ENCODE measurements at regions not wholly inside any gene's neighbourhood (a gene's known extent, or its start where the extent isn't known, plus 50 kb on each side); places are given as distances from the start of the nearest gene placed in this dataset.

- no peaks in the 10 kb centered on the region for H3K4me1 ChIP-seq
- in situ Hi-C loops (cut with MboI; ENCODE audit: low pct_ligation_motif_present in 1 of 4, low pct_unique_long_range_greater_than_20kb in 1 of 4, low sequenced_read_pairs in 3 of 4) (no loop called here), intact Hi-C loops (cut with DNase I; ENCODE audit: low total_unique reads) (no loop called here)
- WGBS, 2 donors (ENCODE audit: low coverage in 1 of 2) = 59 to 93% methylated on average over 2 to 4 of the region's 4 CpGs
- TF ChIP-seq CTCF (IDR thresholded peaks at IDR 0.05) (no peak), POLR2AphosphoS5 (IDR thresholded peaks at IDR 0.05) (no peak), POLR2A (IDR thresholded peaks at IDR 0.05) (no peak), EP300 (IDR thresholded peaks at IDR 0.05; ENCODE audit: low read depth) (no peak)
- H3K27ac ChIP-seq = no peak overlapping the region
- DNase-seq = no peak
- H3K36me3 ChIP-seq = no peaks in the 10 kb centered on the region
- no peaks in the 10 kb centered on the region for H3K9me3 ChIP-seq
- no peaks in the 10 kb centered on the region for H3K27me3 ChIP-seq
- H3K4me3 ChIP-seq = no peak overlapping the region
Observed at GRCh38 chr4:185899833-185900232, 87.8 kb upstream of the SORBS2 start.

GRCh38 chr4:185902654-185903053 is 90.7 kb upstream of the SORBS2 start:
- Histone ChIP-seq H3K4me3 (no peak overlapping the region), H3K27me3 (no peaks in the 10 kb centered on the region), H3K9me3 (no peaks in the 10 kb centered on the region), H3K4me1 (no peaks in the 10 kb centered on the region), H3K27ac (no peak overlapping the region), H3K36me3 (no peaks in the 10 kb centered on the region)
- 58 to 65% methylated on average over 4 of the region's 4 CpGs for WGBS, 2 donors (ENCODE audit: low coverage in 1 of 2)
- TF ChIP-seq CTCF (IDR thresholded peaks at IDR 0.05) (no peak), EP300 (IDR thresholded peaks at IDR 0.05; ENCODE audit: low read depth) (no peak), POLR2A (IDR thresholded peaks at IDR 0.05) (no peak), POLR2AphosphoS5 (IDR thresholded peaks at IDR 0.05) (no peak)
- in situ Hi-C loops (cut with MboI; ENCODE audit: low pct_ligation_motif_present in 1 of 4, low pct_unique_long_range_greater_than_20kb in 1 of 4, low sequenced_read_pairs in 3 of 4) (no loop called here), intact Hi-C loops (cut with DNase I; ENCODE audit: low total_unique reads) (no loop called here)
- no peak for DNase-seq

- Histone ChIP-seq H3K27ac (no peak overlapping the region), H3K27me3 (no peaks in the 10 kb centered on the region), H3K36me3 (no peaks in the 10 kb centered on the region), H3K4me1 (no peaks in the 10 kb centered on the region), H3K9me3 (no peaks in the 10 kb centered on the region), H3K4me3 (no peak overlapping the region)
- intact Hi-C loops (cut with DNase I; ENCODE audit: low total_unique reads) (no loop called here), in situ Hi-C loops (cut with MboI; ENCODE audit: low pct_ligation_motif_present in 1 of 4, low pct_unique_long_range_greater_than_20kb in 1 of 4, low sequenced_read_pairs in 3 of 4) (no loop called here)
- no peak for TF ChIP-seq POLR2A (IDR thresholded peaks at IDR 0.05)
- no peak for TF ChIP-seq EP300 (IDR thresholded peaks at IDR 0.05; ENCODE audit: low read depth)
- TF ChIP-seq CTCF (IDR thresholded peaks at IDR 0.05) = no peak
- TF ChIP-seq POLR2AphosphoS5 (IDR thresholded peaks at IDR 0.05) = no peak
- 100% methylated on average over 1 of the region's 1 CpG for WGBS, 2 donors (ENCODE audit: low coverage in 1 of 2)
- DNase-seq = no peak
Observed at GRCh38 chr4:185903205-185903604, 91.2 kb upstream of the SORBS2 start.

GRCh38 chr4:185904381-185904780 is 92.4 kb upstream of the SORBS2 start:
- H3K27me3 ChIP-seq = no peaks in the 10 kb centered on the region
- no peak overlapping the region for H3K27ac ChIP-seq
- no peak overlapping the region for H3K4me3 ChIP-seq
- no peaks in the 10 kb centered on the region for H3K9me3 ChIP-seq
- H3K36me3 ChIP-seq = no peaks in the 10 kb centered on the region
- no peaks in the 10 kb centered on the region for H3K4me1 ChIP-seq
- in situ Hi-C loops (cut with MboI; ENCODE audit: low pct_ligation_motif_present in 1 of 4, low pct_unique_long_range_greater_than_20kb in 1 of 4, low sequenced_read_pairs in 3 of 4) (no loop called here), intact Hi-C loops (cut with DNase I; ENCODE audit: low total_unique reads) (no loop called here)
- TF ChIP-seq POLR2A (IDR thresholded peaks at IDR 0.05) = no peak
- TF ChIP-seq EP300 (IDR thresholded peaks at IDR 0.05; ENCODE audit: low read depth) = no peak
- no peak for TF ChIP-seq CTCF (IDR thresholded peaks at IDR 0.05)
- no peak for DNase-seq
- WGBS, 2 donors (ENCODE audit: low coverage in 1 of 2) = 68% methylated on average over 5 of the region's 5 CpGs; no CpG with 5 or more reads in 1 of the 2 donors
